ENCODE measurements at regions not wholly inside any gene's neighbourhood (a gene's known extent, or its start where the extent isn't known, plus 50 kb on each side); places are given as distances from the start of the nearest gene placed in this dataset.

DNA sequence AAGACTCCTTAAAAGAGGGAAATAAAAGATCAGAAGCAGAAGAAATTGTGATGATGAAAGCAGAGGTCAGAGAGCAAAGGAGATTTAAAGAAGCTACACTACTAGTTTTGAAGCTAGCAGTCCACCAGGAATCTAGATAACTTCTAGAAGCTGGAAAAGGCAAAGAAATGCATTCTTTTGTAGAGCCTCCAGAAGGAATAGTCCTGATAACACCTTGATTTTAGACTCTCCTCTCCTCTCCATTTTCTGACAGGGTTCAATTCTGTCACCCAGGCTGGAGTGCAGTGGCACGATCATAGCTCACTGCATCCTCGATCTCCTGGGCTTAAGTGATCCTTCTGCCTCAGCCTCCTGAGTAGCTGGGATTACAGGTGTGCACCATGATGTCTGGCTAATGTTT lies 1187.3 kb upstream of the CNTN5 start:
- TF ChIP-seq, protein P1, sequence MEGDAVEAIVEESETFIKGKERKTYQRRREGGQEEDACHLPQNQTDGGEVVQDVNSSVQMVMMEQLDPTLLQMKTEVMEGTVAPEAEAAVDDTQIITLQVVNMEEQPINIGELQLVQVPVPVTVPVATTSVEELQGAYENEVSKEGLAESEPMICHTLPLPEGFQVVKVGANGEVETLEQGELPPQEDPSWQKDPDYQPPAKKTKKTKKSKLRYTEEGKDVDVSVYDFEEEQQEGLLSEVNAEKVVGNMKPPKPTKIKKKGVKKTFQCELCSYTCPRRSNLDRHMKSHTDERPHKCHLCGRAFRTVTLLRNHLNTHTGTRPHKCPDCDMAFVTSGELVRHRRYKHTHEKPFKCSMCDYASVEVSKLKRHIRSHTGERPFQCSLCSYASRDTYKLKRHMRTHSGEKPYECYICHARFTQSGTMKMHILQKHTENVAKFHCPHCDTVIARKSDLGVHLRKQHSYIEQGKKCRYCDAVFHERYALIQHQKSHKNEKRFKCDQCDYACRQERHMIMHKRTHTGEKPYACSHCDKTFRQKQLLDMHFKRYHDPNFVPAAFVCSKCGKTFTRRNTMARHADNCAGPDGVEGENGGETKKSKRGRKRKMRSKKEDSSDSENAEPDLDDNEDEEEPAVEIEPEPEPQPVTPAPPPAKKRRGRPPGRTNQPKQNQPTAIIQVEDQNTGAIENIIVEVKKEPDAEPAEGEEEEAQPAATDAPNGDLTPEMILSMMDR (IDR thresholded peaks at IDR 0.05) = no peak
- no peak for TF ChIP-seq POLR2A (IDR thresholded peaks at IDR 0.05)
- no peak for TF ChIP-seq POLR2AphosphoS5 (IDR thresholded peaks at IDR 0.05)
- TF ChIP-seq EP300 (IDR thresholded peaks at IDR 0.05) = no peak

Data from sigmoid colon (tissue), 4 donors.